ENCODE measurements at regions not wholly inside any gene's neighbourhood (a gene's known extent, or its start where the extent isn't known, plus 50 kb on each side); places are given as distances from the start of the nearest gene placed in this dataset.

DNA sequence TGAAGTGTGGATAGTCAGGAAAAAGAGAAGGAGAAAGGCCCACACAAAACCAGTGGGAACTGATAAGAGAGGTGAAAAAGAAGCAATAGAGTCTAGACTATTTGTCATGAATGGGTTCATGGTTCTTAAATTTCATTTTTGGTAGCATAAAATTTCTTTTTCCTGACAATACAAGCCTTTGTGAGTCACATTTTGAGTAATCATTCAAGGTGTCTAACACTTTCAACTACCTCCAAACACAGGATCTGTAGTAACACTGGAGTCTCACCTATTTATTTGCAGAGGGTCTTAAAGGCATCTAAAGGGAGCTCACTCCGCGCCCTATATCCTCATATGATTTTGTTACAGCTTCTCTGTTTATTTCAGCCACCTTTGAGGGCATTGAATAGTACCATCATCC is 96.0 kb downstream of the SAMD9 start (continued):
- TF ChIP-seq, protein P1, sequence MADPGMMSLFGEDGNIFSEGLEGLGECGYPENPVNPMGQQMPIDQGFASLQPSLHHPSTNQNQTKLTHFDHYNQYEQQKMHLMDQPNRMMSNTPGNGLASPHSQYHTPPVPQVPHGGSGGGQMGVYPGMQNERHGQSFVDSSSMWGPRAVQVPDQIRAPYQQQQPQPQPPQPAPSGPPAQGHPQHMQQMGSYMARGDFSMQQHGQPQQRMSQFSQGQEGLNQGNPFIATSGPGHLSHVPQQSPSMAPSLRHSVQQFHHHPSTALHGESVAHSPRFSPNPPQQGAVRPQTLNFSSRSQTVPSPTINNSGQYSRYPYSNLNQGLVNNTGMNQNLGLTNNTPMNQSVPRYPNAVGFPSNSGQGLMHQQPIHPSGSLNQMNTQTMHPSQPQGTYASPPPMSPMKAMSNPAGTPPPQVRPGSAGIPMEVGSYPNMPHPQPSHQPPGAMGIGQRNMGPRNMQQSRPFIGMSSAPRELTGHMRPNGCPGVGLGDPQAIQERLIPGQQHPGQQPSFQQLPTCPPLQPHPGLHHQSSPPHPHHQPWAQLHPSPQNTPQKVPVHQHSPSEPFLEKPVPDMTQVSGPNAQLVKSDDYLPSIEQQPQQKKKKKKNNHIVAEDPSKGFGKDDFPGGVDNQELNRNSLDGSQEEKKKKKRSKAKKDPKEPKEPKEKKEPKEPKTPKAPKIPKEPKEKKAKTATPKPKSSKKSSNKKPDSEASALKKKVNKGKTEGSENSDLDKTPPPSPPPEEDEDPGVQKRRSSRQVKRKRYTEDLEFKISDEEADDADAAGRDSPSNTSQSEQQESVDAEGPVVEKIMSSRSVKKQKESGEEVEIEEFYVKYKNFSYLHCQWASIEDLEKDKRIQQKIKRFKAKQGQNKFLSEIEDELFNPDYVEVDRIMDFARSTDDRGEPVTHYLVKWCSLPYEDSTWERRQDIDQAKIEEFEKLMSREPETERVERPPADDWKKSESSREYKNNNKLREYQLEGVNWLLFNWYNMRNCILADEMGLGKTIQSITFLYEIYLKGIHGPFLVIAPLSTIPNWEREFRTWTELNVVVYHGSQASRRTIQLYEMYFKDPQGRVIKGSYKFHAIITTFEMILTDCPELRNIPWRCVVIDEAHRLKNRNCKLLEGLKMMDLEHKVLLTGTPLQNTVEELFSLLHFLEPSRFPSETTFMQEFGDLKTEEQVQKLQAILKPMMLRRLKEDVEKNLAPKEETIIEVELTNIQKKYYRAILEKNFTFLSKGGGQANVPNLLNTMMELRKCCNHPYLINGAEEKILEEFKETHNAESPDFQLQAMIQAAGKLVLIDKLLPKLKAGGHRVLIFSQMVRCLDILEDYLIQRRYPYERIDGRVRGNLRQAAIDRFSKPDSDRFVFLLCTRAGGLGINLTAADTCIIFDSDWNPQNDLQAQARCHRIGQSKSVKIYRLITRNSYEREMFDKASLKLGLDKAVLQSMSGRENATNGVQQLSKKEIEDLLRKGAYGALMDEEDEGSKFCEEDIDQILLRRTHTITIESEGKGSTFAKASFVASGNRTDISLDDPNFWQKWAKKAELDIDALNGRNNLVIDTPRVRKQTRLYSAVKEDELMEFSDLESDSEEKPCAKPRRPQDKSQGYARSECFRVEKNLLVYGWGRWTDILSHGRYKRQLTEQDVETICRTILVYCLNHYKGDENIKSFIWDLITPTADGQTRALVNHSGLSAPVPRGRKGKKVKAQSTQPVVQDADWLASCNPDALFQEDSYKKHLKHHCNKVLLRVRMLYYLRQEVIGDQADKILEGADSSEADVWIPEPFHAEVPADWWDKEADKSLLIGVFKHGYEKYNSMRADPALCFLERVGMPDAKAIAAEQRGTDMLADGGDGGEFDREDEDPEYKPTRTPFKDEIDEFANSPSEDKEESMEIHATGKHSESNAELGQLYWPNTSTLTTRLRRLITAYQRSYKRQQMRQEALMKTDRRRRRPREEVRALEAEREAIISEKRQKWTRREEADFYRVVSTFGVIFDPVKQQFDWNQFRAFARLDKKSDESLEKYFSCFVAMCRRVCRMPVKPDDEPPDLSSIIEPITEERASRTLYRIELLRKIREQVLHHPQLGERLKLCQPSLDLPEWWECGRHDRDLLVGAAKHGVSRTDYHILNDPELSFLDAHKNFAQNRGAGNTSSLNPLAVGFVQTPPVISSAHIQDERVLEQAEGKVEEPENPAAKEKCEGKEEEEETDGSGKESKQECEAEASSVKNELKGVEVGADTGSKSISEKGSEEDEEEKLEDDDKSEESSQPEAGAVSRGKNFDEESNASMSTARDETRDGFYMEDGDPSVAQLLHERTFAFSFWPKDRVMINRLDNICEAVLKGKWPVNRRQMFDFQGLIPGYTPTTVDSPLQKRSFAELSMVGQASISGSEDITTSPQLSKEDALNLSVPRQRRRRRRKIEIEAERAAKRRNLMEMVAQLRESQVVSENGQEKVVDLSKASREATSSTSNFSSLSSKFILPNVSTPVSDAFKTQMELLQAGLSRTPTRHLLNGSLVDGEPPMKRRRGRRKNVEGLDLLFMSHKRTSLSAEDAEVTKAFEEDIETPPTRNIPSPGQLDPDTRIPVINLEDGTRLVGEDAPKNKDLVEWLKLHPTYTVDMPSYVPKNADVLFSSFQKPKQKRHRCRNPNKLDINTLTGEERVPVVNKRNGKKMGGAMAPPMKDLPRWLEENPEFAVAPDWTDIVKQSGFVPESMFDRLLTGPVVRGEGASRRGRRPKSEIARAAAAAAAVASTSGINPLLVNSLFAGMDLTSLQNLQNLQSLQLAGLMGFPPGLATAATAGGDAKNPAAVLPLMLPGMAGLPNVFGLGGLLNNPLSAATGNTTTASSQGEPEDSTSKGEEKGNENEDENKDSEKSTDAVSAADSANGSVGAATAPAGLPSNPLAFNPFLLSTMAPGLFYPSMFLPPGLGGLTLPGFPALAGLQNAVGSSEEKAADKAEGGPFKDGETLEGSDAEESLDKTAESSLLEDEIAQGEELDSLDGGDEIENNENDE (IDR thresholded peaks at IDR 0.05; ENCODE audit: insufficient replicate concordance, low read length) = no peak
- TF ChIP-seq SIRT6 (IDR thresholded peaks at IDR 0.05; ENCODE audit: low read length) (no peak), ASH2L (IDR thresholded peaks at IDR 0.05; ENCODE audit: low read length) (no peak), JUND (IDR thresholded peaks at IDR 0.05; ENCODE audit: low read length) (no peak), RFX5 (IDR thresholded peaks at IDR 0.05; ENCODE audit: borderline replicate concordance, low read depth, low read length) (no peak), GTF2F1 (IDR thresholded peaks at IDR 0.05; ENCODE audit: borderline replicate concordance, low read depth, low read length) (no peak), SRF (IDR thresholded peaks at IDR 0.05; ENCODE audit: low read depth, low read length) (no peak)
